HG02798 (cell line): ENCODE measurements at regions not wholly inside any gene's neighbourhood (a gene's known extent, or its start where the extent isn't known, plus 50 kb on each side); places are given as distances from the start of the nearest gene placed in this dataset.
"Not testable (repeated sequence)": the region's sequence is repeated elsewhere in the genome, so short reads cannot be mapped to it uniquely, and the experiment has no call there.

ENCODE experiments used
- ATAC-seq: cut with Tn5 transposase; IDR thresholded peaks from one replicate; pipeline ENCODE4 v1.9.1; 2021; ENCODE audit warnings: mild to moderate bottlenecking; ENCODE audit not compliant: unreplicated experiment, poor library complexity

GRCh38 chr15:22134941-22135566 lies 54.7 kb downstream of the OR4M2 start:
- ATAC-seq = not testable (repeated sequence)

DNA sequence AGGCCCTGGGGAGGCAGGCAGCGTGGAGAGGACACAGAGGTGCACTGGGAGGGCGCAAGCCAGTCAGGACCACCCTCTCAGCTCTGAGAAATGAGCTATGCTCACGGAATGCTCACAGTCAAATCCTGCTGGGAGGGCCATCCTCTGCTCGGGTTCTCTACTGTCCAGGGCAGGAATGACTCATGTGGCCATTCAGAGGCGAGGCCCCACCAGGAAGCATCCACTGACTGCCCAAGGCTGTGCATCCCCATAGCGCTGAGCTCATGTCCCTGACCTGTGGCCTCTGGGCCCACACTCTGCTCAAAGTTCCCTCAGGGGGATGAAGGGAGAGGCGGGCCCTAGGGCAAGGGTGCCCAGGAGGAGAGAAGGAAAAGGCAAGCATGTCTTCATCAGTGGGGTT lies 57.2 kb downstream of the OR4M2 start:
- not testable (repeated sequence) for ATAC-seq

GRCh38 chr15:22141106-22141505 lies 60.8 kb downstream of the OR4M2 start:
- not testable (repeated sequence) for ATAC-seq

DNA sequence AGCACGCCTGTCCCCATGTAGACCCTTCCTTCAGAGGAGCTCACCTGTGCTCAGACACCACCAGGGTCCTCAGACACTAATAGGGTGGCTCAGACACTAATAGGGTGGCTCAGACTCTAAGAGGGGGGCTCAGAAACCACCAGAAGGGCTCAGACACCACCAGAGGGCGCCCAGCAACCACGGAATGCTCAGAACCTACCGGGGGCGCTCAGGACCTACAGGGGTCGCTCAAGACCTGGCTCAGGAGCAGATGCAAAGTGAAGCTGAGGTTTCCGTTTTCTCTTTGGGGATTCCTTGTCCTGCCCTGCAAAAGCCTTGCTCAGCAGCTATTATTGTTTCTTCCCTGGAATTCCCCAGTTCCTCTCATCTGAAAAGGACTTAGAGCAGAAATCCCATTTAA lies 67.8 kb downstream of the OR4M2 start:
- peak; percentile 83 for ATAC-seq

DNA sequence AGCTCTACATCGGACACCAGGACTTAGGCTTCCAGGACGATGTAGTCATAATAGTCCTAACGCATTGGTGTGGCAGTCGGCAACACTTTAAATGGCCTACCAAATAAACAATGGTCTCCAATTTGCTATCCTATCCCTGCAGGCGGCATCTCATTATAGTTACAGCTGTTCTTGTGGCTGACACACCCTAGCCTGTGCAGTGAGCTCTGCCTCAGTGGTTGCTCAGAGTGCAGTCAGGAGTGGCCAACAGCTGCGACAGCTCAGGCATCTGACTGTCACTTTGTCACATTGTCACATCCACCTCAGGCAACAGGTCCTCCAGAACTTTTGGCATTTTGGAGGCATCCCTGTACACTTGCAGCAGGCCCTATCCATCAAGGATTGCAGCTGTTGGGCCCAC lies 77.9 kb downstream of the OR4M2 start:
- ATAC-seq = not testable (repeated sequence)

- ATAC-seq = peak; percentile 33
These were observed 80.0 kb downstream of the OR4M2 start for GRCh38 chr15:22160283-22160682.

GRCh38 chr15:22160741-22161140 lies 80.4 kb downstream of the OR4M2 start:
- peak; percentile 71 for ATAC-seq

DNA sequence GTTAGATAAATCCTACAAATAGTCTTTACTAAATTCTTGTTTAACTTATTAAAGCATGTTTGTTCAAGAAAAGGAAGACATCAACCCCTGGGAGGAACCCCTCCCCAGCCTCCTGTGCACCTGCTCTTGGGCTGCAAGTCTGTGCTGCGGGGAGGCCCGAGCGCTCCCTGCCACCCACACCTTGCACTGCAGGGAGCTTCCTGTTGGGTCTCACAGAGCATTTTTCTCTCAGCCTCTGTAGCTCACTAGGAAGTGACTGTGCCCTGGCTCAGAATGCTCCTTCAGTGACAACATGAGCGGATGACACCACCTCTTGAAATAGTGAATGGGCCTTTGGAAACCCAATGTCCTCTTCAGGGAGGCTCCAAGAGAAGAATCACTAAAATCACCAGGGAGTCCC lies 81.1 kb downstream of the OR4M2 start:
- ATAC-seq = peak; percentile 79

DNA sequence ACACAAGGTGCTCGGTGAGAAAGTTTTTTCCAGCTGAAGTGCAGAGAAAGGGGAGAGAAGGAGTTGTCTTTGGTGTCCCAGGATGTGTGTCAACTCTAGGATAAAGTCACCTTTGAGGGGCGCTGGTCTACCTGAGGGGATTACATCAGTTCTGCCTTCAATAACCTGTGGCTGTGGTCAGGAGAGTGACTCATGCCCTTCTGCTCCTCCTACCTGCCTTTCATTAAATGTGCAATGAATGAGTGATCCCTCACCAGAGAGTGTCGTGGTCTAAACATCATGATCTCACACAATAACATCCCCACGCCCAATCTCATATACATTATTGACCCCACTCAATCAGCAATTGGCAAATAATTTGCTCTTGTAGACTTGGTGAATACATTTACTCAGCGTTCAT lies 83.4 kb downstream of the OR4M2 start:
- not testable (repeated sequence) for ATAC-seq

GRCh38 chr15:22167521-22167920 lies 87.2 kb downstream of the OR4M2 start:
- not testable (repeated sequence) for ATAC-seq

GRCh38 chr15:22173029-22173998 lies 93.0 kb downstream of the OR4M2 start:
- ATAC-seq = peak; percentile 78

GRCh38 chr15:22174088-22174487 lies 93.8 kb downstream of the OR4M2 start:
- peak; percentile 55 for ATAC-seq

GRCh38 chr15:22177965-22178364 lies 97.6 kb downstream of the OR4M2 start:
- ATAC-seq = not testable (repeated sequence)

- ATAC-seq = not testable (repeated sequence)
These were observed 98.1 kb downstream of the OR4M2 start for GRCh38 chr15:22178438-22178837.

DNA sequence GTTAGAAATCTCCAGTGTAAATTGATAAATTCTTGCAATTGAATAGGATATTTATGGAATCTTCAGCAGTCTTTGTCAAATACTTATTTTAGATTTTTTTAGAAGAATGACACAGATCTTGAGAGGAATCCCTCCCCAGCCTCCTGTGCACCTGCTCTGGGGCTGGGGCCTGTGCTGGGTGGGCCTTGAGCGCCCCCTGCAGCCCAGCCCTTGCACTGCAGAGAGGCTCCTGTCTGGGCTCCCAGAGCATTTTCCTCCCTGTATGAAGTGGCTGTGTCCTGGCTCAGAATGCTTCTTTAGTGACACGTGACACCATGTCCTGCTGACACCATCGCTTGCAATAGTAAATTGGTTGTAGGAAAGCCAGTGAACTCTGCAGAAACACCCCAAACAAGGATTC lies 98.7 kb downstream of the OR4M2 start:
- ATAC-seq = not testable (repeated sequence)

GRCh38 chr15:22180611-22181010 lies 100.3 kb downstream of the OR4M2 start:
- ATAC-seq = not testable (repeated sequence)

GRCh38 chr15:22184678-22185077 lies 104.4 kb downstream of the OR4M2 start:
- peak; percentile 57 for ATAC-seq

- not testable (repeated sequence) for ATAC-seq
These were observed 106.7 kb downstream of the OR4M2 start for GRCh38 chr15:22186846-22187532.

- not testable (repeated sequence) for ATAC-seq
These were observed 111.5 kb downstream of the OR4M2 start for GRCh38 chr15:22191818-22192217.

- ATAC-seq = not testable (repeated sequence)
These were observed 114.7 kb downstream of the OR4M2 start for GRCh38 chr15:22194739-22195617.
